Loucy (cell line): ENCODE measurements at regions not wholly inside any gene's neighbourhood (a gene's known extent, or its start where the extent isn't known, plus 50 kb on each side); places are given as distances from the start of the nearest gene placed in this dataset.

Experiments
- EZH2phosphoT487 ChIP-seq: fragments of 200-600 bp; IDR thresholded peaks from 2 replicates; pipeline ENCODE4 v1.6.1; 2018; ENCODE audit warnings: antibody characterized with exemption, mild to moderate bottlenecking, moderate library complexity, borderline replicate concordance
- TF ChIP-seq, protein P1 (sequence below): fragments of 200-600 bp; sonication (generic); conservative IDR thresholded peaks from 2 replicates; pipeline ENCODE4 v1.5.1; 2014; ENCODE audit warnings: mild to moderate bottlenecking, antibody characterized with exemption, low read length

DNA sequence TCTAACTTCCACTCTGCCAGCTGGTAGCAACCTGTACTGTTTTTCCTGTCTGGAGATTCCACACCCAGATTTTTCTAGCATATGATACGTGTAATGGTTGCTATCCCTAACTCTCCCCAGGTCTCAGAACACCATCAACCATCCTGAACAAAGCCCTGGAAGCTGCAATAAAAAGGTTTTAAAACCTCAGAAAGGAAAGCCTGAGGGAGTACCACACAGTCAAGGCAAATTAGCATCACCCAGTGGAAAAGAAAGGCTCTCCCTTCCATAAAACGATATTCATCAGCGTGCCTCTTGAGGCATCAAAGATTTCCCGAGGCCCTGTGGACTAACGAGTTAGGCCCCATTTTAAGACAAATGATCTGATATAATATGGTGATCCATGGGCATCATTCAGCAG is 421.0 kb downstream of the ADGRL2 start:
- TF ChIP-seq, protein P1, sequence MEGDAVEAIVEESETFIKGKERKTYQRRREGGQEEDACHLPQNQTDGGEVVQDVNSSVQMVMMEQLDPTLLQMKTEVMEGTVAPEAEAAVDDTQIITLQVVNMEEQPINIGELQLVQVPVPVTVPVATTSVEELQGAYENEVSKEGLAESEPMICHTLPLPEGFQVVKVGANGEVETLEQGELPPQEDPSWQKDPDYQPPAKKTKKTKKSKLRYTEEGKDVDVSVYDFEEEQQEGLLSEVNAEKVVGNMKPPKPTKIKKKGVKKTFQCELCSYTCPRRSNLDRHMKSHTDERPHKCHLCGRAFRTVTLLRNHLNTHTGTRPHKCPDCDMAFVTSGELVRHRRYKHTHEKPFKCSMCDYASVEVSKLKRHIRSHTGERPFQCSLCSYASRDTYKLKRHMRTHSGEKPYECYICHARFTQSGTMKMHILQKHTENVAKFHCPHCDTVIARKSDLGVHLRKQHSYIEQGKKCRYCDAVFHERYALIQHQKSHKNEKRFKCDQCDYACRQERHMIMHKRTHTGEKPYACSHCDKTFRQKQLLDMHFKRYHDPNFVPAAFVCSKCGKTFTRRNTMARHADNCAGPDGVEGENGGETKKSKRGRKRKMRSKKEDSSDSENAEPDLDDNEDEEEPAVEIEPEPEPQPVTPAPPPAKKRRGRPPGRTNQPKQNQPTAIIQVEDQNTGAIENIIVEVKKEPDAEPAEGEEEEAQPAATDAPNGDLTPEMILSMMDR = no peak
- TF ChIP-seq EZH2phosphoT487 = no peak
